ENCODE measurements at regions not wholly inside any gene's neighbourhood (a gene's known extent, or its start where the extent isn't known, plus 50 kb on each side); places are given as distances from the start of the nearest gene placed in this dataset.

- TF ChIP-seq CTCF (optimal IDR thresholded peaks at IDR 0.05 in 1 of 3, IDR thresholded peaks at IDR 0.05 in 1 of 3, conservative IDR thresholded peaks at IDR 0.05 in 1 of 3; ENCODE audit: extremely low read depth in 1 of 3, insufficient read depth in 2 of 3, low read length in 3 of 3) (no peak), EZH2 (IDR thresholded peaks at IDR 0.05; ENCODE audit: low read length) (no peak)
Measured at GRCh38 chr5:18792145-18792544, 1157.9 kb downstream of the TAF11L14 start.
